H4 (cell line): ENCODE measurements at regions not wholly inside any gene's neighbourhood (a gene's known extent, or its start where the extent isn't known, plus 50 kb on each side); places are given as distances from the start of the nearest gene placed in this dataset.

Experiments
- DNase-seq: peaks from one replicate; pipeline ENCODE4 v3.0.0-alpha.2; 2015; ENCODE audit warnings: low spot score

GRCh38 chr1:38265293-38266196, 219.0 kb upstream of the POU3F1 start:
- no peak for DNase-seq

GRCh38 chr1:38263438-38263837, 216.8 kb upstream of the POU3F1 start:
- no peak for DNase-seq

- no peak for DNase-seq
Observed at GRCh38 chr1:38261574-38261973, 215.0 kb upstream of the POU3F1 start.

- DNase-seq = no peak
Observed at GRCh38 chr1:38258085-38258627, 211.6 kb upstream of the POU3F1 start.

GRCh38 chr1:38257374-38257773, 210.8 kb upstream of the POU3F1 start:
- DNase-seq = no peak

DNA sequence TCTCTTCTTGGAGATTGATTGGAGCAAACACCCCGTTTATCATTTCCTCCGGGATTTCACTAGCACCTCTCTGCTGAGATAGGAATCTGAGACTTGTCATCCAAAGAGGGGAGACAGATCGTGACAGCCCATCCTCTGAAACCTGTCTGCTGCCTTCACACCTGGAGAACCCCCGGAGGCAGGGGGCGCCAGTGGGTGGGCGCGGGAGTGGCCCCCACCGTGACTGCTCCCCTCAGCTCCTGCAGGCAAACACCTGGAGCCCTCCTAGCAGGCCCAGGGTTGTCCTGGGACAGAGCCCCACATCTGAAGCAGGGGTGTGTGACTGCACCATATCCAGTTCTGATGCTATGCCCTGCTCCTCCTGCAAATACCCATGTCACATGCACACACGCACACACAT, 209.5 kb upstream of the POU3F1 start:
- no peak for DNase-seq

- no peak for DNase-seq
Observed at GRCh38 chr1:38253314-38253713, 206.7 kb upstream of the POU3F1 start.

DNA sequence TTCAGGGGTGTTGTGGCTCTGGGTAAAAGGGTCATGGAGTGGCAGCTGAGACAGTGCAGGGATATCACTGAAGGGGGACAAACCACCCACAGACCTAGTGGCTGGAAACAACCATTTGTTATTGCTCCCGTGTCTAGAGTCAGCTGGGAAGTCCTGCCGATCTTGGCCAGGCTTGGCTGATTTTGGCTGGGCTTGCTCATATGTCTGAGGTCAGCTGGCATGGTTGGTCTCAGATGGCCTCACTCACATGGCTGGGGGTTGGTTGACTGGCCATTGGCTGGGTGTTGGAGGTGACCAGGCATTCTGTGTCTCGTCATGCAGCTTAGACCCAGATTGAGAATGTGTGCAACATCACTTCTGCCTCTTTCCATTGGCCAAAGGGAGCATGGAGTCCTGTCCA, 203.8 kb upstream of the POU3F1 start:
- no peak for DNase-seq

DNA sequence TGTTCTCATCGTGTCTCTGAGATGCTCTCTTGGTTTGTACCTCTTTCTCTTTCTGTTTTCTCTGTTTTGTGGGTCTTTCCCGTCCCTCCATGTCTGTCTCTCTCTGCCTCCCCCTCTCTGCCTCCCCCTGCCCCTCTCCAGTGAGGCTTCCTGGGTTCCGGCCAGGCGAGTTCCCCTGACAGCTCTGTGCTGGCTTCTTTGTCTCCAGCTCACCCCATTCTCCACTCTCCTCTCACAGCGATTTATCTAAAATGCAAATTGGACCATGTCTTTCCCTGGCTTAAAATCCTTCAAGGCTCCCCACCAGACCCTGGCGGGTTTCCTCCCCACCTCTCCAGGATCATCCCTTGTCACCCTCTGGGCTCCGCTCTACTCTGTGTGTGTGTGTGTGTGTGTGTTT, 202.4 kb upstream of the POU3F1 start:
- DNase-seq = no peak

DNA sequence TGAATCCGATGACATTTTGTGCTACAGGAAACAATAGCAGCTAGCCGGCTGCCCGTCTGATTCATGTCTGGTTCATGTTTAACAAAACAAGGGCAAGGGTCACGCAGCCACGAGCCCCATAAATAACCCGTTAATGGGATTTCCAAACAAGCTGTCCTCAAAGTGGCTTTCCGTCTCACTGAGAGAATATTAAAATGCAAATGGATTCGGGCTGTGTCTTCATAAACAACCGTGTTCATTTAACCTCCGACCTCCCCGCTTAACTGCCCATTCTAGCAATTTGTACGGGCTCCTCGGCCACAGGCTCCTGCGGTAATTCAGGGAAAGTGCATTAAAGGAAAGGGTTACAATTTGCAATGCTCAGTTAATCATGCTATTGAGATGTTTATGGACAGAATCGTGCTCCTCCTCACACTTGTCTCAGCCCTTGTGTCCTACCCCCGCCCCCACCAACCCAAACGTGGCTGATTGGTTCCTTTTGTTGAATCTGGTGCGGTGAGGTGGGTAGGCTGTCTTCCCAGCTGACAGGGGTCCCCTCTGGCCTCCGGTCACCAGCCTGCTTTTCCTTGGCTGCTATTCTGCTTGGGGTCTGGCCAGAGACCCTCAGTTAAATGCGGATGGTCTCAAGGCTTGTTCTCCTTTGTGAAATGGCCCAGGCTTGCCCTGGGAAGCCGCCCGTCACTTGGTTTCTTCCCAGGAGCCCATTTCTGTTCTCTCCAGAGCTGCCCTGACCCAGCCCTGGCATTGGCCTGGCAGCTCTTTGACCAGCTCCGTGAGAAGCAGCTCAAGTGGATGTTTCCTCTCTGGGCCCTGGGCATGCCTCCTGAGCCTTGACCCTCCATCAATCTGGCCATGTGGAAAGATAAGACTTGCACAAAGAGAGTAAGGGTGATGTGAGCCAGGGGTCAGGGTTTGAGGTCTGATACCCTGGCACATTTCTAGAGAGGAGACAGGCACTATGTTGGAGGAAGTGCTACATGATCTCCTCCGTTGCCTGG, 200.7 kb upstream of the POU3F1 start:
- no peak for DNase-seq

DNA sequence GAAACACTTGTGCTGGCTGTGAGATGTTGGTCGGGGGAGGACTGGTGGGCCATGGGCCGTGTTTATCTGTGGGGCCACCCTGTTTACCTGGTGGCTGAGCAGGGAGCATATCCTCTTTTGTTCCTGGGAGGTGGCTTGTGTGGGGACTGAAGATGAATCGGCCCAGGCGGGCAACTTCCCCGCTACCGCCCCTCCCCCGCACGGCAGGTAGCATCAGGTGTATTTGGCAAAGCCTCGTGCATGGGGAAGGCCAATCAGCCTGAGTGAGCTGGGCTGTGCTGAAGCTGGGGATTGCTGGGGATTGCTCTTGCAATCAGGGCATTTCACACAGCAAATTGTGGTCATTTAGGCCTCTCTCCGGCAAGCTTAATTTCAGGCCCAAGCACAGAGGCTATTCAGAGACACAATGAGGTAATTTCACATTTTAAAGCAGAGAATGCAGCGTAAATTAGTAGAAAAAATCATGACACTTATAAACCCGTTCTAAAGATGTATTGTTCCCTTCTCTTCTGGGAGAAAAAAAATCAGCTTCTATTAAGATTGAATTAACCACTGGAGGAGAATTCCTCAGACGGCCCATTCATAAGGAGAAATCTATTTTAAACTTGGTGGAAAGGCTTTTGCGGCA, 197.7 kb upstream of the POU3F1 start:
- DNase-seq = no peak

DNA sequence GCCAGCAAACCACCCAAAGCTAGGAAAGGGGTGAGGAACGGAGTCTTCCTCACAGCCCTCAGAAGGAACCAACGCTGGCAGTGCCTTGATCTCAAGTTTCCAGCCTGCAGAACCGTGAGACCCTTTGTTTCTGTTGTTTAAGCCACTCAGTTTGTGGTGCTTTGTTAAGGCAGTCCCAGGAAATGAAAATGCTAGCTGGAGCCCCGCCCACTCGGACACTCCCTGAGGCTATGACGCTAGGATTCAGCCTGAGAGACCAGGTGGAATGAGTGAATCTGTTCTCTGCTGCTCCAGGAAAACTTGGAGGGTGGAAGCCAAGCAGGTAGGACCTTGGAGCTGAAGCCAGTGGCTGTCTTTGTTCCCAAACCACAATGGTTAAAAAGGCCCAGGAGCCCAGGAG, 196.5 kb upstream of the POU3F1 start:
- no peak for DNase-seq

DNA sequence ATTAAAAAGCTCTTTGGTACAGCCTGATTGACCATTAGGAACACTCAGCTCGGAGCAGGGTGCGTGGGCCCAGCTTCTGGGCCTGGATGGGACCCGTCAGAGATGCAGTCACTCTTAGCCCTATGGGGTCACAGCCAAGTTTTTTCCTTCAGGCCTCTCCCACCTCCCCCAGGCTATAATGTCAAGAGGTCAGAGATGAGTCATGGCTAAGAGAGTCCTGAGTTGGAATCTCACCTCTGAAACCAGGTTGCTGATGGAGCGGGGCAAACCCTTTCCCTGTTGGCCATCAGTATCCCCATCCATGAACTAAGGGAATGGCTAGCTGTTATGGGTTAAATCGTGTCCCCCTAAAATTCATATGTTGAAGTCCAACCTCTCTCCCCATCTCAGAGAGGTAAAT, 195.9 kb upstream of the POU3F1 start:
- DNase-seq = no peak

GRCh38 chr1:38241594-38242334, 195.2 kb upstream of the POU3F1 start:
- no peak for DNase-seq

GRCh38 chr1:38240618-38241017, 194.0 kb upstream of the POU3F1 start:
- DNase-seq = no peak

DNA sequence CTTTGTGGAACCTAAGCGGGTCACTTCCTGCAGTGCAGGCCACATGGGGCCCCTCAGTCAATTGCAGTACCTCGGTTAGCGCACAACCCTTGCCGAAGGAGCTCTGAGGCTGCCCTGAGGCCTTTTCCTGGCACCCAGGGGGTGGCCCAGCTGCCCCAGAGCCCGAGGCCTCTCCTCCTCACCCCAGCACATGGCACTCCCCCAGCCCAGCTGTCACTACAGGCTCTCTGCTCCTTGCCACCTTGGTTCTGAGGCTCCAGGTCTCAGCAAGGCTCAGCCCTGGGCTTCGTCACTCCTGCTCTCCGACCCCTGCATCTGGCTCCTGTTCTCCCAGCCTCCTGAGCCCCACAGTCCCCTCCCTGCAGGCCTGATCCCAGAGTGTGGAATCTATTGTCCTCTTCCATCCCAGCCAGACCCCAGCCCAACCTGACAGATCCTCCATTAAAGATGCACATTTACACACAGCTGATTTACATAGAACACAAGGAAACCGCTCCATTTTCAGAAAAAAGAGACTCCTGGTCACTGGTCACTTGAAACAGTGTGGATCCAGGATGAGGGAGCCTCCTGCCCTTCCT, 192.8 kb upstream of the POU3F1 start:
- no peak for DNase-seq

DNA sequence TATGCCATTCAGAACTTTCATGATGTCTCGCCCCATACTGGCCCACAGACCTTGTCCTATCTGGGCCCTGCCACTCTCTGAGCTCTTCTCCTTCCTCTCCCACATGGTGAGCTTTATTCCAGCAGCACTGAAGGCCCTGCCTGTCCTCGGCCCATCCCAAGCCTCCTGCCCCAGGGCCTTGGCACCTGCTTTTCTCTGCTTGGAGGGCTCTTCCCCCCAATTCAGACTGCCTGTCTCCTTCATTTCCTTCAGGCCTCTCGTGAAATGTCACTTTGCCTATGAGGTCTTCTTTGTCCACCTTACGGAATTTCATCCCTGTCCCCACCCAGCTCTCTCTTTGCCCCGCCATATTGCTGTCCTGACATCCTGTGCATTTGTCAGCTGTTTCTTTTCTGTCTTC, 191.7 kb upstream of the POU3F1 start:
- DNase-seq = no peak

- peak; percentile 55 for DNase-seq
Observed at GRCh38 chr1:38235705-38236104, 189.1 kb upstream of the POU3F1 start.

GRCh38 chr1:38231941-38232340, 185.3 kb upstream of the POU3F1 start:
- DNase-seq = no peak

GRCh38 chr1:38228718-38229117, 182.1 kb upstream of the POU3F1 start:
- no peak for DNase-seq

- DNase-seq = no peak
Observed at GRCh38 chr1:38225745-38226144, 179.2 kb upstream of the POU3F1 start.
